ENCODE measurements at regions not wholly inside any gene's neighbourhood (a gene's known extent, or its start where the extent isn't known, plus 50 kb on each side); places are given as distances from the start of the nearest gene placed in this dataset.

- H3K9me3 ChIP-seq (ENCODE audit: insufficient read depth, low read length), result no peaks in the 10 kb centered on the region
- H3K27ac ChIP-seq (ENCODE audit: low read depth, low read length), result no peak overlapping the region
- no peaks in the 10 kb centered on the region for H3K36me3 ChIP-seq (ENCODE audit: low read length)
- H2AFZ ChIP-seq (ENCODE audit: low read depth, low read length, severe bottlenecking), result no peak overlapping the region
- H3K79me2 ChIP-seq (ENCODE audit: insufficient read depth, low read length), result no peaks in the 10 kb centered on the region
- no peak overlapping the region for H3K4me2 ChIP-seq (ENCODE audit: low read depth, low read length, poor library complexity, severe bottlenecking)
- no peaks in the 10 kb centered on the region for H3K9me2 ChIP-seq (replicated peaks; ENCODE audit: insufficient read depth, low read length)
- no peaks in the 10 kb centered on the region for H4K20me1 ChIP-seq (ENCODE audit: low read depth, low read length)
- H3K27me3 ChIP-seq (ENCODE audit: low read length), result no peaks in the 10 kb centered on the region
- TF ChIP-seq EZH2phosphoT487 (conservative IDR thresholded peaks at IDR 0.05; ENCODE audit: low read length), result no peak
- no peak overlapping the region for H3K4me3 ChIP-seq (ENCODE audit: insufficient read depth, low read length, poor library complexity, severe bottlenecking)
- no peak overlapping the region for H3K9ac ChIP-seq (ENCODE audit: low read length)
- no peaks in the 10 kb centered on the region for H3F3A ChIP-seq (ENCODE audit: insufficient read depth)
Measured at GRCh38 chr12:126347421-126347820, 1282.2 kb downstream of the AACS start.

- H2AFZ ChIP-seq (ENCODE audit: low read depth, low read length, severe bottlenecking), result no peak overlapping the region
- no peaks in the 10 kb centered on the region for H4K20me1 ChIP-seq (ENCODE audit: low read depth, low read length)
- no peaks in the 10 kb centered on the region for H3K36me3 ChIP-seq (ENCODE audit: low read length)
- H3K9ac ChIP-seq (ENCODE audit: low read length), result no peak overlapping the region
- no peak for TF ChIP-seq CTCF (IDR thresholded peaks at IDR 0.05; ENCODE audit: insufficient read depth, low read length, poor library complexity, severe bottlenecking)
- TF ChIP-seq EZH2phosphoT487 (conservative IDR thresholded peaks at IDR 0.05; ENCODE audit: low read length), result no peak
- no peaks in the 10 kb centered on the region for H3F3A ChIP-seq (ENCODE audit: insufficient read depth)
- no peak overlapping the region for H3K4me2 ChIP-seq (ENCODE audit: low read depth, low read length, poor library complexity, severe bottlenecking)
- no peaks in the 10 kb centered on the region for H3K9me3 ChIP-seq (ENCODE audit: insufficient read depth, low read length)
- H3K79me2 ChIP-seq (ENCODE audit: insufficient read depth, low read length), result no peaks in the 10 kb centered on the region
- H3K27me3 ChIP-seq (ENCODE audit: low read length), result no peaks in the 10 kb centered on the region
- H3K4me3 ChIP-seq (ENCODE audit: insufficient read depth, low read length, poor library complexity, severe bottlenecking), result no peak overlapping the region
- no peak overlapping the region for H3K27ac ChIP-seq (ENCODE audit: low read depth, low read length)
- H3K9me2 ChIP-seq (replicated peaks; ENCODE audit: insufficient read depth, low read length), result no peaks in the 10 kb centered on the region
Measured at GRCh38 chr12:126349383-126349782, 1284.1 kb downstream of the AACS start.

GRCh38 chr12:126353604-126354003, 1288.4 kb downstream of the AACS start:
- Histone ChIP-seq H4K20me1 (ENCODE audit: low read depth, low read length) (no peaks in the 10 kb centered on the region), H3K36me3 (ENCODE audit: low read length) (no peaks in the 10 kb centered on the region), H3K4me2 (ENCODE audit: low read depth, low read length, poor library complexity, severe bottlenecking) (no peak overlapping the region), H3K9me3 (ENCODE audit: insufficient read depth, low read length) (no peaks in the 10 kb centered on the region), H3F3A (ENCODE audit: insufficient read depth) (no peaks in the 10 kb centered on the region), H3K79me2 (ENCODE audit: insufficient read depth, low read length) (no peaks in the 10 kb centered on the region), H3K9me2 (replicated peaks; ENCODE audit: insufficient read depth, low read length) (no peaks in the 10 kb centered on the region), H3K9ac (ENCODE audit: low read length) (no peak overlapping the region), H3K27ac (ENCODE audit: low read depth, low read length) (no peak overlapping the region), H3K27me3 (ENCODE audit: low read length) (no peaks in the 10 kb centered on the region), H2AFZ (ENCODE audit: low read depth, low read length, severe bottlenecking) (no peak overlapping the region), H3K4me3 (ENCODE audit: insufficient read depth, low read length, poor library complexity, severe bottlenecking) (no peak overlapping the region)
- no peak for TF ChIP-seq CTCF (IDR thresholded peaks at IDR 0.05; ENCODE audit: insufficient read depth, low read length, poor library complexity, severe bottlenecking)
- TF ChIP-seq EZH2phosphoT487 (conservative IDR thresholded peaks at IDR 0.05; ENCODE audit: low read length), result no peak

GRCh38 chr12:126354633-126355032, 1289.4 kb downstream of the AACS start:
- H3F3A ChIP-seq (ENCODE audit: insufficient read depth), result no peaks in the 10 kb centered on the region
- no peaks in the 10 kb centered on the region for H3K36me3 ChIP-seq (ENCODE audit: low read length)

More at GRCh38 chr12:126354633-126355032, 1289.4 kb downstream of the AACS start:
- Histone ChIP-seq H2AFZ (ENCODE audit: low read depth, low read length, severe bottlenecking) (no peak overlapping the region), H4K20me1 (ENCODE audit: low read depth, low read length) (no peaks in the 10 kb centered on the region), H3K9me2 (replicated peaks; ENCODE audit: insufficient read depth, low read length) (no peaks in the 10 kb centered on the region), H3K9me3 (ENCODE audit: insufficient read depth, low read length) (no peaks in the 10 kb centered on the region), H3K4me3 (ENCODE audit: insufficient read depth, low read length, poor library complexity, severe bottlenecking) (no peak overlapping the region), H3K27ac (ENCODE audit: low read depth, low read length) (no peak overlapping the region), H3K27me3 (ENCODE audit: low read length) (no peaks in the 10 kb centered on the region), H3K9ac (ENCODE audit: low read length) (no peak overlapping the region), H3K79me2 (ENCODE audit: insufficient read depth, low read length) (no peaks in the 10 kb centered on the region), H3K4me2 (ENCODE audit: low read depth, low read length, poor library complexity, severe bottlenecking) (no peak overlapping the region)
- TF ChIP-seq EZH2phosphoT487 (conservative IDR thresholded peaks at IDR 0.05; ENCODE audit: low read length) (no peak), CTCF (IDR thresholded peaks at IDR 0.05; ENCODE audit: insufficient read depth, low read length, poor library complexity, severe bottlenecking) (no peak)
